Activated T-helper 1 cell treated with anti-CD3 and anti-CD28 coated beads, Interleukin-12 subunit alpha, Interleukin-12 subunit beta, Interleukin-2, Interleukin-4 antibody, amounts not matched to agents 30 ng/mL and 10 ng/mL and 1 ng/mL, durations not matched to agents 14 hours and 24 hours and 36 hours (primary cell): ENCODE measurements at regions not wholly inside any gene's neighbourhood (a gene's known extent, or its start where the extent isn't known, plus 50 kb on each side); places are given as distances from the start of the nearest gene placed in this dataset.

Source experiments
- DNase-seq: peaks from one replicate; pipeline ENCODE4 v3.0.0; 2021; ENCODE audit warnings: low spot score
- H3K27ac Mint-ChIP-seq: one replicate; pipeline ENCODE4 v1.8.0; 2021; ENCODE audit warnings: mild to moderate bottlenecking, mixed read lengths
- H3K27me3 Mint-ChIP-seq: one replicate; pipeline ENCODE4 v1.8.0; 2022; ENCODE audit warnings: mild to moderate bottlenecking, moderate library complexity, mixed read lengths; ENCODE audit not compliant: insufficient read depth
- H3K36me3 Mint-ChIP-seq: one replicate; pipeline ENCODE4 v1.8.0; 2021; ENCODE audit warnings: low read depth, mixed read lengths
- H3K4me1 Mint-ChIP-seq: one replicate; pipeline ENCODE4 v1.8.0; 2021; ENCODE audit warnings: low read depth, mixed read lengths
- H3K4me3 Mint-ChIP-seq: one replicate; pipeline ENCODE4 v1.8.0; 2021; ENCODE audit warnings: mild to moderate bottlenecking, moderate library complexity, mixed read lengths
- H3K9me3 Mint-ChIP-seq: one replicate; pipeline ENCODE4 v1.8.0; 2021; ENCODE audit warnings: mixed read lengths
- intact Hi-C: fragments of 100-400 bp; cut with micrococcal nuclease; formaldehyde crosslinking; loops from one replicate; pipeline ENCODE4 v1.15.1; 2024

- no peak for DNase-seq
- no peak overlapping the region for H3K27ac Mint-ChIP-seq
- H3K4me1 Mint-ChIP-seq, result no peaks in the 10 kb centered on the region
- intact Hi-C loops, result no loop called here
- no peak overlapping the region for H3K4me3 Mint-ChIP-seq
- no peaks in the 10 kb centered on the region for H3K36me3 Mint-ChIP-seq
- peaks cover 2% of the 10 kb centered on the region for H3K27me3 Mint-ChIP-seq
- no peaks in the 10 kb centered on the region for H3K9me3 Mint-ChIP-seq
Measured at GRCh38 chr6:967701-968100, 274.8 kb upstream of the EXOC2 start.

GRCh38 chr6:965343-965742 is 272.4 kb upstream of the EXOC2 start:
- H3K27me3 Mint-ChIP-seq, result peaks cover 7% of the 10 kb centered on the region
- intact Hi-C loops, result no loop called here
- no peaks in the 10 kb centered on the region for H3K36me3 Mint-ChIP-seq
- DNase-seq, result no peak
- no peaks in the 10 kb centered on the region for H3K4me1 Mint-ChIP-seq
- no peak overlapping the region for H3K27ac Mint-ChIP-seq
- no peak overlapping the region for H3K4me3 Mint-ChIP-seq
- H3K9me3 Mint-ChIP-seq, result no peaks in the 10 kb centered on the region

GRCh38 chr6:963456-963855 is 270.5 kb upstream of the EXOC2 start:
- Mint-ChIP-seq H3K36me3 (no peaks in the 10 kb centered on the region), H3K27me3 (peaks cover 7% of the 10 kb centered on the region), H3K9me3 (no peaks in the 10 kb centered on the region), H3K4me1 (no peaks in the 10 kb centered on the region), H3K27ac (no peak overlapping the region), H3K4me3 (no peak overlapping the region)
- intact Hi-C loops, result no loop called here
- DNase-seq, result no peak

DNA sequence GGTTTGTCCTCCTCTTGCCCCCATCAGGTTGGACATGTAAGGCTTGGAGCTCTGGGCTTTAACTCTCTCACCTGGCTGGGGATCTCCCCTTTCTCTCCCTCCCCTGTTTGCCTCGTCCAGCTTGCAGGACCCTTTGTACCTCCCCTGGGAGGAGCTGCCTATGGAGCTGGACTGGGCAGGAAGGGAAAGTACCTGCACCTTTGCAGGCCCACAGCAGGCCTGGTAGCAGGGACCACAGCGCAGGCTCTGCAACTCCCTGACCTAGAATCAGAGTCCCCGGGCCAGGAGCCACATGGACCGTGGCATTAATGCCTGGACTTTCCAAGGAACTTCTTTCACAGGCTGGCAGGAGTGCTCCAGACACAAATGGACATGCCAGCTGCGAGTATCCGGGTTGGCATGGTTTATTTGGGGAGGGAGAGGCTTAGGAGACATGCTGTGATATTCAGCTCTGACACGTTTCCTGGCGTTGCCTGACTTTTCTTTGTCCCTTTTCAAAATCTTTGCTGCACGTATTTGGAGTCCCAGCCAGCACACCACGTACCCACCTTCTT is 268.5 kb upstream of the EXOC2 start:
- H3K27me3 Mint-ChIP-seq, result peaks cover 7% of the 10 kb centered on the region
- H3K4me3 Mint-ChIP-seq, result no peak overlapping the region
- DNase-seq, result no peak
- no peaks in the 10 kb centered on the region for H3K36me3 Mint-ChIP-seq
- no peaks in the 10 kb centered on the region for H3K9me3 Mint-ChIP-seq
- H3K27ac Mint-ChIP-seq, result no peak overlapping the region
- intact Hi-C loops, result no loop called here
- no peaks in the 10 kb centered on the region for H3K4me1 Mint-ChIP-seq

- no peaks in the 10 kb centered on the region for H3K4me1 Mint-ChIP-seq
- intact Hi-C loops, result no loop called here
- H3K4me3 Mint-ChIP-seq, result no peak overlapping the region
- no peaks in the 10 kb centered on the region for H3K9me3 Mint-ChIP-seq
- DNase-seq, result no peak
- no peaks in the 10 kb centered on the region for H3K36me3 Mint-ChIP-seq
- H3K27me3 Mint-ChIP-seq, result peaks cover 7% of the 10 kb centered on the region
- H3K27ac Mint-ChIP-seq, result no peak overlapping the region
Measured at GRCh38 chr6:960356-960755, 267.4 kb upstream of the EXOC2 start.

GRCh38 chr6:958488-958887 is 265.5 kb upstream of the EXOC2 start:
- Mint-ChIP-seq H3K36me3 (no peaks in the 10 kb centered on the region), H3K9me3 (no peaks in the 10 kb centered on the region), H3K4me1 (no peaks in the 10 kb centered on the region), H3K4me3 (no peak overlapping the region), H3K27me3 (peaks cover 9% of the 10 kb centered on the region), H3K27ac (no peak overlapping the region)
- intact Hi-C loops, result no loop called here
- DNase-seq, result no peak

GRCh38 chr6:951399-952181 is 258.7 kb upstream of the EXOC2 start:
- intact Hi-C loops, result no loop called here

GRCh38 chr6:947235-947934 is 254.4 kb upstream of the EXOC2 start:
- intact Hi-C loops, result no loop called here
- no peak overlapping the region for H3K27ac Mint-ChIP-seq
- H3K36me3 Mint-ChIP-seq, result no peaks in the 10 kb centered on the region
- H3K27me3 Mint-ChIP-seq, result peaks cover 6% of the 10 kb centered on the region
- DNase-seq, result no peak
- no peak overlapping the region for H3K4me3 Mint-ChIP-seq
- H3K4me1 Mint-ChIP-seq, result no peaks in the 10 kb centered on the region
- H3K9me3 Mint-ChIP-seq, result no peaks in the 10 kb centered on the region

More at GRCh38 chr6:951399-952181, 258.7 kb upstream of the EXOC2 start:
- no peak overlapping the region for H3K4me3 Mint-ChIP-seq
- DNase-seq, result no peak
- no peaks in the 10 kb centered on the region for H3K4me1 Mint-ChIP-seq
- H3K27me3 Mint-ChIP-seq, result peaks cover 13% of the 10 kb centered on the region
- no peak overlapping the region for H3K27ac Mint-ChIP-seq
- no peaks in the 10 kb centered on the region for H3K9me3 Mint-ChIP-seq
- H3K36me3 Mint-ChIP-seq, result no peaks in the 10 kb centered on the region

GRCh38 chr6:946546-946945 is 253.6 kb upstream of the EXOC2 start:
- H3K4me1 Mint-ChIP-seq, result no peaks in the 10 kb centered on the region
- peaks cover 3% of the 10 kb centered on the region for H3K27me3 Mint-ChIP-seq
- no peak overlapping the region for H3K27ac Mint-ChIP-seq
- no peaks in the 10 kb centered on the region for H3K9me3 Mint-ChIP-seq
- no peak overlapping the region for H3K4me3 Mint-ChIP-seq
- intact Hi-C loops, result no loop called here
- H3K36me3 Mint-ChIP-seq, result no peaks in the 10 kb centered on the region
- no peak for DNase-seq

DNA sequence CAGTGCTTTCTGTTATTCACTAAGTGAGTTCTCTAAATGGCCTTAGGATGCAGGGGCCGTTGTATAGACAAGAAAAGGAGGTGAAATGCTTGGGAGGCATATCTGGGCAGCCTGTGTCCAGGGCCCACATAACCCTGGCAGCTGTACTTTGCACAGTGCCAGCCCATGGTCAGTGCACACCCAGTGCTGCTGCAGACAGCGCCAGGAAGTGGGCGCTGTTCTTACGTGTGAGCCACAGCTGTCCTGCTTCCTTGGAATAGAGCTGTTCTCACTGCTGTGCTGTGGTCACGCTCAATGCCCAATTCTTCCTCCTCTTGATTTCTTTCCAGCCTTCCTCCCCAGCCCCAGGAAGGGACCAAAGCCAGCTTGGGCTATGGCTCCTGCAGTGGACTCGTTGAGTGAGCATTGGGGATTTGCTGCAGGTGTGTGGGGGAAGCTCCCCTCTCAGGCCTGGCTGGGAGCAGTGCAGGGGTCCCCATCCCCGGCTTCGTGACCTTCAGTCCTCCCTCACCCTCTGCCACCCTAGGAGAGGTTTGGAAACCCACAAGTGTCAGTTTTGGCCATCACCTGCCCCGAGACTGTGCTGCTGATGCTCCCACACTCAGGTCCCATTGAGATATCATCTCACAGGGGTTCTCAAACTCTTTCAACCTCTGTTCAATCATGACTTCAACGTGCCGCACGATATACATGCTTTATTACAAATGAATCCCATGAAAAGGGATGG is 246.8 kb upstream of the EXOC2 start:
- H3K4me3 Mint-ChIP-seq, result no peak overlapping the region
- no peak for DNase-seq
- no peak overlapping the region for H3K27ac Mint-ChIP-seq
- H3K36me3 Mint-ChIP-seq, result no peaks in the 10 kb centered on the region
- intact Hi-C loops, result no loop called here
- no peaks in the 10 kb centered on the region for H3K4me1 Mint-ChIP-seq
- H3K9me3 Mint-ChIP-seq, result no peaks in the 10 kb centered on the region
- H3K27me3 Mint-ChIP-seq, result no peaks in the 10 kb centered on the region

DNA sequence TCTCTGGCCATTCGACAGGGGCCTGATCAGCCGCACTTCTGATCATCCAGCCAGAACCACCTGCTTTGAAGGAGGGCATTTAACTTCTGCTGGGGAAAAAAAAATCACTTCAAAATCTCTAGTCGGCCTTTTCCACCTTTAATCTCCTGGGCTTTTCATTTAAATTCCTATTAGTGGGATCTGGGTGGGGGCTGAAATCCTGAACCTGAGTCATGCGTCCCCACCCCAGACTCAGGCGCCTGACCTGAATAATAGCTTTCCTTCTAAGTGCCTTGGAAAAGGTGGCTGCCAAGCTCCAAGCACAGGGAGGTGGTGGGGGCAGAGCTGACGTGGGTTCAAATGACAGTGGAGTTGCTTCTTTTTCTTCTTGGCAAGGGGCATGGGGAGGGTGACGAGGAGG is 246.0 kb upstream of the EXOC2 start:
- intact Hi-C loops, result no loop called here
- Mint-ChIP-seq H3K36me3 (no peaks in the 10 kb centered on the region), H3K4me1 (no peaks in the 10 kb centered on the region), H3K4me3 (no peak overlapping the region), H3K9me3 (no peaks in the 10 kb centered on the region), H3K27ac (no peak overlapping the region), H3K27me3 (no peaks in the 10 kb centered on the region)
- DNase-seq, result no peak

DNA sequence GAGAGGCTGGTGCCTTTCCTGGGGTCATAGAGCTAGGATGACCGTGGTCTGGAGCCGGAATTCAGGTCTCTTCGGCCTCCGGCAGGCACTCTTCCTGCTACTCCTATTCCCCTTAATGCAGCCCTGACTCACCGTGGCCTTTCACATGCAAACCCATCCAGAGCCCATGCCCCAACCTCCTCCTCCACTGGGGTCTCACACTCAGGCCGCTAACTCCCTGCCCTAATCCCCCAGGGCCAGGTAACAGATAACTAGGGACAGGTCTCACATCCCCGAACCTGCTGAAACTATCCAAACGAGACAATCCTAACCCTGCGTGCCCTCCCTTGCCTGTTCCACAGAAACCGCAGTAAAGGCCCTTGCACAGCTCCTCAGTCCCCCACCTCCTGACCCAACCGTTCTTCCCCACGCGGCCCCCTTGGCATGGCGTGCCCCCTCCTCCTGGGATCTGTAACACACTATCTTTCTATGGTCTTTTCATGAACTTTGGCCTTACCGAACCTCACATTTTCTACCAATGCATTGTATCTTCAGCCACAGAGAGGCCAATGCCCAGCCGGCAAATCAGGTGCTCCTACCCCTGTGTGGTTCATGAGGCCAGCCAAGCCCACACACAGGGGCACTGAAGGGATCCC is 245.4 kb upstream of the EXOC2 start:
- Mint-ChIP-seq H3K27me3 (no peaks in the 10 kb centered on the region), H3K27ac (no peak overlapping the region), H3K9me3 (no peaks in the 10 kb centered on the region), H3K4me3 (no peak overlapping the region), H3K36me3 (no peaks in the 10 kb centered on the region), H3K4me1 (no peaks in the 10 kb centered on the region)
- DNase-seq, result no peak
- intact Hi-C loops, result no loop called here
